Esophagus mucosa (tissue), 1 donor: ENCODE measurements at regions not wholly inside any gene's neighbourhood (a gene's known extent, or its start where the extent isn't known, plus 50 kb on each side); places are given as distances from the start of the nearest gene placed in this dataset.
"Not testable (repeated sequence)": the region's sequence is repeated elsewhere in the genome, so short reads cannot be mapped to it uniquely, and the experiment has no call there.

ENCODE experiments used
- ATAC-seq: fragments of 200-7000 bp; cut with Tn5 transposase; one replicate; pipeline ENCODE4 v1.9.1; 2020
- donor health status: DM: yes; HTN: yes; CAD: no.

- ATAC-seq, result peak; percentile 32
Observed at GRCh38 chr7:68680235-68680872, 917.9 kb upstream of the AUTS2 start.

GRCh38 chr7:68682910-68683309 lies 915.4 kb upstream of the AUTS2 start:
- no peak for ATAC-seq

GRCh38 chr7:68684246-68684839 lies 913.9 kb upstream of the AUTS2 start:
- no peak for ATAC-seq

- no peak for ATAC-seq
Observed at GRCh38 chr7:68684996-68685395, 913.3 kb upstream of the AUTS2 start.

DNA sequence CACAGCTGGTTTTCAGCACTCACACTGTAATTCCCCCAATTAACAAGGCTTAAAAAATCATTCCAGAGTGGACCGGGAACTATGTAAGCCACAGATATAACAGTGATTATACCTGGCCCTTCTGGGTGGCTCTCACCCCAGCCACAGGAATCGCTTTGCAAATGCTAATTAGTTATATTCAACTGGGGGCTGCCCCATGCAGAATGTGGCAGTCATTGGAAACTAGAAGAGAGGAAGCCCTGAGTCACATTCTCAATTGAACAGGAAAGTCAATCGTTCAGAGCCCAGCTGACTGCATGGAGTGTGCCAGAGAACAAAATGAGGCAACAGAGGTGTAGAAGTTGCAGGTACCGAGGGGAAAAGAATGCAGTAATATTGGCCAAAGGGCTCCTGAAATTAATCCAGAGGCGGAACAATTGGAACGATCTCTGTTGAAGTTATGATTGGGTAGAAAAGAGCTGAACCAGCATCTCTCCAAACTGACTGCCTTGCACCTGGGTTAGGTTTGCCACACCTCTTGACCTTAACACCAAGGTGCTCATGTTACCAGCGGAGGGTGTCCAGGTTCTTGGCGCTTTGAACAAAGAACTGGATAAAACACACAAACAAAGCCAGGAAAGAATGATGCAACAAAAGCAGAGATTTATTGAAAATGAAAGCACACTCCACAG lies 909.7 kb upstream of the AUTS2 start:
- no peak for ATAC-seq

GRCh38 chr7:68689087-68689433 lies 909.2 kb upstream of the AUTS2 start:
- ATAC-seq, result no peak

DNA sequence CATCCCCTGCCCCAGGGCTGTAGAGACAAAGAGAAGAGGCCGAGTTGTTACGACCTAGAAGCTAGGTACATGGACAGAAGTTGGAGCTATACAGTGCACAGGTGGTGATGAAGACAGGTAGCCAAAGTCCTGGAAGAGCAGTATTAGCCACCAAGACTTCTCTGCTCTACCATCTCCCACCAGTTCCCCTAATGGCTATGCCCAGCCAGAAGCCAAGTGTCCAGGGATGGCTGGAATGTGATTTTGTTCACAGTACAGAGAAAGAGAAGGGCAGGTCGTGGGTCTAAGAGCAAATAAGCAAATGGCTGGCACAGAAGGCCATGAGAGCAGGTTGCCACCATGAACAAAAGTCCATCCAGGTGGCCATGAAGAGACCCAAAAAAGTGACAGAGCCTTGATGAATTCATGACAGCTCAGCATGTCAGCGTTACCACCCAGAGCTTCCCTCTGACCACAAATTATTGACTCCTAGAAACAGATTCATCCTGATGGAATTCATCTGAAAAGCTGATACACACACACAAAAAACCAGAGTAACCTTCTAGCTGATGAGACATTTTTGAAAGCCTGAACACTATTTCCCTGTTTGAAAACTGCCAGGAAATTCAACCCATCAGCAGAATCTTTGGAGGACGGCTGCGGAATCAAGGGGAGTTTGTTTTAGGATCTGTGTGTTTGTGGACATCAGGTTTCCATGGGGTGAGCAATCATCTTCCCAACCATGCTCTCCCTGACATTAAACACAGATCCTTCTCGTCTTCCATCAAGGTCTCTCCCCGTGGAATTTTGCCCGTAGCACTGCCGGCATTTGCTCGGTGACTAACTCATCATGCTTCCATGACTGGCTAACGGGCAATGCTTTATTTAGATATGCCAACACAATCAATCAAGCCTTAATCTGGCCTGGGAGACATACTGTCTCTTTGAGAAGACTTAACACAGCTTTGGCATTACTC lies 906.7 kb upstream of the AUTS2 start:
- no peak for ATAC-seq

GRCh38 chr7:68692511-68692910 lies 905.8 kb upstream of the AUTS2 start:
- no peak for ATAC-seq

DNA sequence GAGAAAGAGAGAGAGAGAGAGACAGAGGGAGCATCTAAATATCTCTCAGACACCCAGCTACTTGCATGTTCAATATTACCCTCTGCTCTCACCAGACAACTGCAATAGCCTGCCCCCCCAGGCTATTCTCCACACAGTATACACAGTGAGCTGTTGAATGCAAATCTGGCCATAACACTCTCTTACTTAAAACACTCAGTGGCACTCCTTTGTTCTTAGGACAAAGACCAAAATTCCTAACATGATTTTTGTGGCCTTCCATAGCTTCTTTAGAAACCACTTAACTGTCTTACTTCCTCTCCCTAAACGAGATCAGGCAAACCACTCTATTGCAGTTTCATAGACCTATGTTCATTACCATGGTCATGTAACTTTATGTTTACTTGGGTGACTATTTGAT lies 903.6 kb upstream of the AUTS2 start:
- no peak for ATAC-seq

DNA sequence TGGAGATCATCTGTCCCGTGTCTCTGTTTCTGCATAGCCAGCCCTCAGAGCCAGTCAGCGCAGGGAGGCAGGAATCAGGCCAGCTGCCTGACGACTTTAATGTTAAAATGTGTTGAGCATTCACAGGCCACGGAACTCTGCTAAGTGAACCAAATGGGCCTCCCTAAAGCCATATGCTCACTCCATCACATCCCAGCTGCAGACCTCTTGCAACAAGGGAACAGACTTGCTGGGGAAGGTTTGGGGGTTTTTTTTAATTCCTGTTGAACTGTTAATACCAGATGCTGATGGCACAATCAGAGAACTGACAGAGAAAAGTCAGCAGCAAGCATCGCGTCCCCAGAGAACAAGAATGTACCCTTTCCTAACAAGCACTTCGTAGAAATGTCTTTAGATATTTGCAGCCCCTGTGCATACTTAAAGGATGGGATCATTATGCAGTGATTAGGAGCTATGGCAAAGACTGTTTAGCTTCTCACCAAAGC lies 900.4 kb upstream of the AUTS2 start:
- no peak for ATAC-seq

DNA sequence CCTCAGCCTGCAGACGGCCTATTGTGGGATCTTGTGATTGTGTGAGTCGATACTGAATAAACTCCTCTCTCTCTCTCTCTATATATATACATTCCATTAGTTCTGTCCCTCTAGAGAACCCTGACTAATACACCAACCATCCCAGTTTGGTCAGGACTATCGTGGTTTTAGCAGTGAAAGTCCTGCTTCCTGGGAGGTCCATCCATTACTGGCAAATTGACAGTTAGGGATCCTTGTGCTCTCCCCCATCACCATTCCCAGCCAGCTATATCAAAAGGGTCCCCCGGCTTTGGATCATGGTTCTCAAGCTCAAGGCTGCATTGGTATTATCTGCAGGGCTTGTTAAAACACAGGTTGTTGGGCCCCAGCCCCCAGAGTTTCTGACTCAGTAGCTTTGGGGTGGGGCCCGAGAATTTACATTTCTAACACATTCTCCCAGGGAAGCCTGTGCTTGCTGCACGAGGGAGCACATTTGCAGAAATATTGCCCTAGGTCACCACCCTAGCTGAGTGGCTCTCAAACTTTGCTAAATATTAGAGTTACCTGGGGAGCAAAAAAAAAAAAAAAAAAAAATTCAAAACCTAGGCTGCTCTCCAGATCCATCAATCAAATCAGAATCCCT lies 899.1 kb upstream of the AUTS2 start:
- no peak for ATAC-seq

DNA sequence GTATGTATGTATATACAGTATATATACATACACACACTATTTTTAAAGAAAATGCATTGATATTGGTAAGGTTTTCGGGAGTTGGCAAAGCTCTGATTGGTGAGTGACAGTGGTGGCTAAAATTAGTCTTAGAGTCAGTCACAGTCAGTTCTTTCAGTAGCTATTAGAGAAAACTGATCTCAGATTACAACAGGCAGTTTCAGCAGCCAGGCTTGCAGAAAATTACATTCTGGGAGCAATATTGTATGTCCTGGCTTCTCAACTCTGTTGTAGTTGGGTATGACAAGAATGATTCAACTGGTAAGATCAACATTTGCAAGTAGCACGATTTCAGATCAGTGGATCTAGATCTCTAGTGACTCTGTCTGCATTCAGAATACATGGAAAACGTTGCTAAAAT lies 897.9 kb upstream of the AUTS2 start:
- no peak for ATAC-seq

DNA sequence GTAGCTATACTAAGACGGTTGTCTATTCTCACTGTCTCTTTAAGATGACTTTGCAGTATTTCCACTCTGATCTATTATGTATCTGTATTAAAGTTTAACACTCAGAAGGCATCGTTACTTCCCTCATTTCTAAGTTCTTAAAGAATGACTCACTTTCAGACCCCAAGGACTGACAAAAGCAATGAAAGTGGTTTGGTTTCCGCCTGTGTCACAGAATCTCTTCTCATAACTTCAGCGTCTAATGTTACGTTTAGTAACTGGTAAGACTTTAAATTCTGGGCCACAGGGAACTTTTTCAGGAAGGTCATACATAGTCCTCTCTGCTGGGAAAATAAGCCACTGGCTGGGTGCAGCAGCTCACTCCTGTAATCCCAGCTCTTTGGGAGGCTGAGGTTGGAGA lies 892.0 kb upstream of the AUTS2 start:
- no peak for ATAC-seq

GRCh38 chr7:68707159-68707558 lies 891.1 kb upstream of the AUTS2 start:
- ATAC-seq, result no peak

DNA sequence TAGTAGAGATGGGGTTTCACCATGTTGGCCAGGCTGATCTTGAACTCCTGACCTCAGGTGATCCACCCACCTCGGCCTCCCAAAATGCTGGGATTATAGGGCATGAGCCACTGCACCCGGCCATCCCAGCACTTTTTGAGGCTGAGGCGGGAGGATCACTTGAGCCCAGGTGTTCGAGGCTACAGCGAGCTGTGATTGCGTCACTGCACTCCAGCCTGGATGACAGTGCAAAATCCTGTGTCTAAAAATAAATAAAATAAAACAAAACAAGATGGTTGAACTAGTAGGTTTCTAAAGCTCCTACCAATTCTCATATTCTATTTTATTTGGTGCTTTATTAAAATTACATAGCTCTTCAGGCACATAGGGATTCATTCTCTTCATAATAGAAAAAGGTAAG lies 890.3 kb upstream of the AUTS2 start:
- ATAC-seq, result no peak

GRCh38 chr7:68712956-68713495 lies 885.2 kb upstream of the AUTS2 start:
- no peak for ATAC-seq

DNA sequence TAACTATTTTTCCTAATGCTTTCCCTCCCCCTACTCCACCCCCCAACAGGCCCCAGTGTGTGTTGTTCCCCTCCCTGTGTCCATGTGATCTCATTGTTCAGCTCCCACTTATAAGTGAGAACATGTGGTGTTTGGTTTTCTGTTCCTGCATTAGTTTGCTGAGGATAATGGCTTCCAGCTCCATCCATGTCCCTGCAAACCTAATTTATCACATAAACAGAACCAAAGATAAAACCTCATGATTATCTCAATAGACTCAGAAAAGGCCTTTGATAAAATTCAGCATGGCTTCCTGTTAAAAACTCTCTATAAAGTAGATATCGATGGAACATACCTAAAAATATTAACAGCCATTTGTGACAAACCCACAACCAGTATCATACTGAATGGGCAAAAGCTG lies 884.1 kb upstream of the AUTS2 start:
- ATAC-seq, result not testable (repeated sequence)

- no peak for ATAC-seq
Observed at GRCh38 chr7:68715907-68716306, 882.4 kb upstream of the AUTS2 start.

GRCh38 chr7:68717176-68717575 lies 881.1 kb upstream of the AUTS2 start:
- ATAC-seq, result no peak

- no peak for ATAC-seq
Observed at GRCh38 chr7:68718097-68718551, 880.2 kb upstream of the AUTS2 start.

- no peak for ATAC-seq
Observed at GRCh38 chr7:68720697-68721096, 877.6 kb upstream of the AUTS2 start.

- ATAC-seq, result no peak
Observed at GRCh38 chr7:68722044-68722443, 876.2 kb upstream of the AUTS2 start.
